HFFc6 (cell line): ENCODE measurements at regions not wholly inside any gene's neighbourhood (a gene's known extent, or its start where the extent isn't known, plus 50 kb on each side); places are given as distances from the start of the nearest gene placed in this dataset.

Experiments used
- DNase-seq: peaks from one replicate; pipeline ENCODE4 v3.0.0-alpha.2; 2018
- H3K27ac Mint-ChIP-seq: 2 replicates; pipeline ENCODE4 v1.8.0; 2020; ENCODE audit warnings: mild to moderate bottlenecking, mixed read lengths
- H3K27me3 Mint-ChIP-seq: 2 replicates; pipeline ENCODE4 v1.8.0; 2021; ENCODE audit warnings: mild to moderate bottlenecking, moderate library complexity, mixed read lengths; ENCODE audit not compliant: insufficient read depth
- H3K36me3 Mint-ChIP-seq: 2 replicates; pipeline ENCODE4 v1.8.0; 2021; ENCODE audit warnings: low read depth, mixed read lengths
- H3K4me1 Mint-ChIP-seq: 2 replicates; pipeline ENCODE4 v1.8.0; 2020; ENCODE audit warnings: low read depth, mixed read lengths
- H3K4me3 Mint-ChIP-seq: 2 replicates; pipeline ENCODE4 v1.8.0; 2020; ENCODE audit warnings: mild to moderate bottlenecking, moderate library complexity, mixed read lengths
- H3K9me3 Mint-ChIP-seq: 2 replicates; pipeline ENCODE4 v1.8.0; 2020; ENCODE audit warnings: mild to moderate bottlenecking, mixed read lengths
- TF ChIP-seq, protein P1 (sequence below): fragments of 200-600 bp; sonication (generic); IDR thresholded peaks from 2 replicates; pipeline ENCODE4 v1.5.0; 2021; ENCODE audit warnings: antibody characterized with exemption, mild to moderate bottlenecking

DNA sequence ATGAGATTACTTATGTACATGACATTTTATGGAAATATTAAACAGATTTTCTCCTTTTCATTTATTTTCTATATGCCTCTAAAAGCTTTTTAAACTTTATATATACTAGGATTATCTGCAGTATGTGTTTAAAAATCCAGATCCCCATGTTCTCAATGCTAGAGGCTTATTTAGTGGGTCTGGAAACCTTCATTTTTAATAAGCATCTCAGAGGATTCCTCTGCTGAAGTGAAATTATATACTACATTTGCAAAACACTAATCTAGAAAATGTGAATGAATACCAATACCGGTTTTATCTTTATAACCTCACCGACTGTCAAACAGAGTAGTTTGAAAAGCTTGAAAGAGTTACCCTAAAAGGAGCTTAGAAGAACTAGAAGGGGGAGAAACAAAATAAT is 863.8 kb upstream of the ZWINT start:
- no peak for DNase-seq
- TF ChIP-seq, protein P1, sequence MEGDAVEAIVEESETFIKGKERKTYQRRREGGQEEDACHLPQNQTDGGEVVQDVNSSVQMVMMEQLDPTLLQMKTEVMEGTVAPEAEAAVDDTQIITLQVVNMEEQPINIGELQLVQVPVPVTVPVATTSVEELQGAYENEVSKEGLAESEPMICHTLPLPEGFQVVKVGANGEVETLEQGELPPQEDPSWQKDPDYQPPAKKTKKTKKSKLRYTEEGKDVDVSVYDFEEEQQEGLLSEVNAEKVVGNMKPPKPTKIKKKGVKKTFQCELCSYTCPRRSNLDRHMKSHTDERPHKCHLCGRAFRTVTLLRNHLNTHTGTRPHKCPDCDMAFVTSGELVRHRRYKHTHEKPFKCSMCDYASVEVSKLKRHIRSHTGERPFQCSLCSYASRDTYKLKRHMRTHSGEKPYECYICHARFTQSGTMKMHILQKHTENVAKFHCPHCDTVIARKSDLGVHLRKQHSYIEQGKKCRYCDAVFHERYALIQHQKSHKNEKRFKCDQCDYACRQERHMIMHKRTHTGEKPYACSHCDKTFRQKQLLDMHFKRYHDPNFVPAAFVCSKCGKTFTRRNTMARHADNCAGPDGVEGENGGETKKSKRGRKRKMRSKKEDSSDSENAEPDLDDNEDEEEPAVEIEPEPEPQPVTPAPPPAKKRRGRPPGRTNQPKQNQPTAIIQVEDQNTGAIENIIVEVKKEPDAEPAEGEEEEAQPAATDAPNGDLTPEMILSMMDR, result no peak
- Mint-ChIP-seq H3K4me1 (no peaks in the 10 kb centered on the region), H3K9me3 (peaks cover 33% of the 10 kb centered on the region), H3K27ac (no peak overlapping the region), H3K27me3 (no peaks in the 10 kb centered on the region), H3K36me3 (no peaks in the 10 kb centered on the region), H3K4me3 (no peak overlapping the region)

DNA sequence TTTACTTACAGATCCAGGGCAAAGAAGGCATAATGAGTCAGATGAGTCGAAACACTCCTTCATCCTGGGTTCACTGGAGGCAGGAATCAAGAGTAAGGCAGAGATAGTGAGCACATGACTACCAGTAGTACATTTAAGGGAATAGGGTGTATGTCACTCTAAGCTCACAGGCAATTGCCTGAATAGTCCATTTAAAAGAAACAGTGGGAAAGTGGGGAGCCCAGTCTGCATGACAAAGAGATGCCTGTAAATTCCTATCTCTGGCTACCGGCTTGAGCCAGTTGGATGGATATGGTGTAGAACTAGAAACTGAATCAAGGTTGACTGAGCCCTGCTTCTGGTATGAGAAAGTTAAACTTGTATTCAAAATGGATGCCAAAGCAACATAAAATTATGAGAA is 861.5 kb upstream of the ZWINT start:
- TF ChIP-seq, protein P1, result no peak
- Mint-ChIP-seq H3K36me3 (no peaks in the 10 kb centered on the region), H3K4me1 (no peaks in the 10 kb centered on the region), H3K4me3 (no peak overlapping the region), H3K27me3 (no peaks in the 10 kb centered on the region), H3K27ac (no peak overlapping the region), H3K9me3 (peaks cover 24% of the 10 kb centered on the region)
- DNase-seq, result no peak

GRCh38 chr10:57222129-57222528 is 861.1 kb upstream of the ZWINT start:
- TF ChIP-seq, protein P1, result no peak
- Mint-ChIP-seq H3K27ac (no peak overlapping the region), H3K4me3 (no peak overlapping the region), H3K27me3 (no peaks in the 10 kb centered on the region), H3K4me1 (no peaks in the 10 kb centered on the region), H3K36me3 (no peaks in the 10 kb centered on the region), H3K9me3 (peaks cover 24% of the 10 kb centered on the region)
- no peak for DNase-seq

- H3K27me3 Mint-ChIP-seq, result no peaks in the 10 kb centered on the region
- H3K36me3 Mint-ChIP-seq, result no peaks in the 10 kb centered on the region
- no peaks in the 10 kb centered on the region for H3K4me1 Mint-ChIP-seq
- no peak for DNase-seq
- H3K4me3 Mint-ChIP-seq, result no peak overlapping the region
- H3K27ac Mint-ChIP-seq, result no peak overlapping the region
- TF ChIP-seq, protein P1, result no peak
- H3K9me3 Mint-ChIP-seq, result peaks cover 24% of the 10 kb centered on the region
Measured at GRCh38 chr10:57221674-57222073, 860.6 kb upstream of the ZWINT start.

- TF ChIP-seq, protein P1, result no peak
- Mint-ChIP-seq H3K4me3 (no peak overlapping the region), H3K27ac (no peak overlapping the region), H3K4me1 (no peaks in the 10 kb centered on the region), H3K9me3 (peaks cover 12% of the 10 kb centered on the region), H3K27me3 (no peaks in the 10 kb centered on the region), H3K36me3 (no peaks in the 10 kb centered on the region)
- no peak for DNase-seq
Measured at GRCh38 chr10:57218382-57218781, 857.3 kb upstream of the ZWINT start.

- TF ChIP-seq, protein P1, result no peak
- peaks cover 20% of the 10 kb centered on the region for H3K9me3 Mint-ChIP-seq
- no peaks in the 10 kb centered on the region for H3K4me1 Mint-ChIP-seq
- H3K36me3 Mint-ChIP-seq, result no peaks in the 10 kb centered on the region
- H3K4me3 Mint-ChIP-seq, result no peak overlapping the region
- no peak overlapping the region for H3K27ac Mint-ChIP-seq
- no peak for DNase-seq
- H3K27me3 Mint-ChIP-seq, result peaks cover 1% of the 10 kb centered on the region; the same call in 1 of the 2 replicates
Measured at GRCh38 chr10:57202356-57202755, 841.3 kb upstream of the ZWINT start.
